HS-5 (cell line): ENCODE measurements at regions not wholly inside any gene's neighbourhood (a gene's known extent, or its start where the extent isn't known, plus 50 kb on each side); places are given as distances from the start of the nearest gene placed in this dataset.
"Not testable (repeated sequence)": the region's sequence is repeated elsewhere in the genome, so short reads cannot be mapped to it uniquely, and the experiment has no call there.

Source experiments
- DNase-seq: peaks from one replicate; pipeline ENCODE4 v3.0.0-alpha.2; 2012; ENCODE audit warnings: low read depth

DNA sequence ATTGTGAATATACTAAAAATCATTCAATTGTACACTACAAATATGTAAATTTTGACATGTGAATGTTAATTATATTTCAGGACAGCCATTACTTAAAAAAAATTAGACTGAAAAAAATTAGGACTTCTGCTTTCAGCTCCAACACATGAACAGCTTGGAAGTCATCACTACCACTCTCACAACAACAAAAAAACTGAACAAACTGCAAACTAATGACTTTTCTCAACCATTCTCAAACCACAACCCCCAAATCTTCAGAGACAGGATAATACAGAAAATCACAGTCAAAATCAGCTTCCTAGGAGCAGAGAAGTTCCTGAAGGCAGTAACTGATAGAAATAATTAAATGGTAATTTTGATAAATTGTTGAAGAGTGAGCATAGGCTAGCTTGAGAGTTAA is 686.4 kb downstream of the TLE1 start:
- DNase-seq: no peak

DNA sequence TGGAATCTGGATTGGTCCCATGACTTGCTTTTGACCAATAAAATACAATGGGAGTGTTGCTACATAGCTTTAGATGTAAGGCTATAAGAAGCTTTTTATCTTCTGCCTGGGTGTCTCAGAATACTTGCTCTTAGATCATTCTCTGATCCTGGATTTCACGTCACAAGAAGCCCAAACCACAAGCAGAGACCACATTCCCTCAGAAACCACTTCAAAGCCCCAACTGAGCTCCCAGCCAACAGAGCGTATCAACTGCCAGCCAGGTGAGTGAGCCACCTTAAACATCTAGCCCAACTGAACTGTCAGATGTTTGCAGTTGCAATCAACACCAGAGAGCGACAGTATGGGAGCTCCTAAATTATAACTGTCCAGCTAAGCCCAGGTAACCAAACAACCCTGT is 687.1 kb downstream of the TLE1 start:
- no peak for DNase-seq

DNA sequence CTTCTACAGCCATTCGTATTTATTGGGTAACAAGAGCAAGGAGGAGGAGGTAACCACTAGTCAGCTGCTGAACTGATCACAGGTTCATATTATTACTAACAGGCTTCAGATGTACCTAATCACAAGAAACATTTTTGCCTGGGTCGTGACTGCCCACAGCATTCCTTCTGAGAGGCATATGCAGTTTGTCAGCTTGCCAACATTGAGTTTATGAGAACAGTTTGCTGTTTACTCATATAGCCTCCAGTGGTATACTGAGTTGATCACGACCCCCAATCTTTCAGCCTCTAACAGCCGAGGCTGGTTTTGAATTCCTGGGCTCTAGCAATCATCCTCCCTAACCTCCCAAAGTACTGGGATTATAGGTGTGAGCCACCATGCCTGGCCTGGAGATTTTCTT is 693.6 kb downstream of the TLE1 start:
- DNase-seq: peak; percentile 24

DNA sequence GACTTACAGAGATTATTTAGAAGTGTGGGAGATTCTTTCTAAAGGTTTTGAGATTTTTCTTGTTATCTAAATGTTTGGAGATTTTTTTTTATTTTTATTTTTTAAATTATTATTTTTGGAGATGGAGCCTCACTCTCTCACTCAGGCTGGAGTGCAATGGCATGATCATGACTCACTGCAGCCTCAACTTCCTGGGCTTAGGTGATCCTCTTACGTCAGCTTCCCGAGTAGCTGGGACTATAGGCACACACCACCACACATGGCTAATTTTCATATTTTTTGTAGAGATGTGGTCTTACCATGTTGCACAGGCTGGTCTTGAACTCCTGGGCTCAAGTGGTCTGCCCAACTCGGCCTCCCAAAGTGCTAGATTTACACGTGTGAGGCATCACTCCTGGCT is 694.5 kb downstream of the TLE1 start:
- DNase-seq: peak; percentile 28

DNA sequence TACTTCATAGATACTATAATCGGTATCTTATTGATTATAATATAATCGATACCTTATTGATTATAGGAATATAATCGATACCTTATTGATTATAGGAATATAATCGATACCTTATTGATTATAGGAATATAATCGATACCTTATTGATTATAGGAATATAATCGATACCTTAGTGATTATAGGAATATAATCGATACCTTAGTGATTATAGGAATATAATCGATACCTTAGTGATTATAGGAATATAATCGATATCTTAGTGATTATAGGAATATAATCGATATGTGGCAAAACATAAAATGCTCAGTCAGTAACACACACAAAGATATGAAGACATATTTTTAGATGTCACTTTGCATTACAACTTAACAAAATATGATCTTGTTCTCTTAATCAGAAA is 703.8 kb downstream of the TLE1 start:
- not testable (repeated sequence) for DNase-seq

DNA sequence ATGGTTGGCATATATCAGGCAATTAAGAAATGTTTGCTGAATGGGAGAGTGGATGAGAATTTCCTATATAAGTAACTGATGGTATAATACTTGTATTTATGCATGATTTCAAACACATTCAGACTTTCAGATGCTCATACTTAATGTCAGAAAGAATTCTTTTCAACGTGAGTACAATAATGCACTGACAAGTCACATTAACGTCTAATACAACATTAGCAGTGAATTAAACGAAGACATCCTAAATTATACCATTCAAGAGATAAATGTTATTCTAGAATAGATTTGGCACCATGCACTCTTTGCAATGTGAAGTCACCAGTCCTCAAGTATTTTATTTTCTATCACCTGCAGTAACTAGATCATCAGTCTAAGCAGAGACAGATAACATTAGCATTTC is 712.9 kb downstream of the TLE1 start:
- no peak for DNase-seq

DNA sequence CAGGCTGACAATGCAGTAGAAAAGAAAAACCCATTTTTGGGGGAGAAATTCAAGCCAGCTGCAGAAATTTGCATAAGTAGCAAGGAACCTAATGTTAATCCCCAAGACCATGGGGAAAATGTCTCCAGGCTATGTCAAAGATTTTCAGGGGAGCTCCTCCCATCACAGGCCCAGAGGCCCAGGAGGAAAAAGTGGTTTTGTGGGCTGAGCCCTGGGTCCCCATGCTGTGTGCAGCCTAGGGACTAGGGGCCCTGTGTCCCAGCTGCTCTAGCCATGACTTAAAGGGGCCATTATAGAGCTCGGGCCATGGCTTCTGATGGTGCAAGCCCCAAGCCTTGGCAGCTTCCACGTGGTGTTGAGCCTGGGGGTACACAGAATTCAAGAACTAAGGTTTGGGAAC is 719.0 kb downstream of the TLE1 start:
- not testable (repeated sequence) for DNase-seq

DNA sequence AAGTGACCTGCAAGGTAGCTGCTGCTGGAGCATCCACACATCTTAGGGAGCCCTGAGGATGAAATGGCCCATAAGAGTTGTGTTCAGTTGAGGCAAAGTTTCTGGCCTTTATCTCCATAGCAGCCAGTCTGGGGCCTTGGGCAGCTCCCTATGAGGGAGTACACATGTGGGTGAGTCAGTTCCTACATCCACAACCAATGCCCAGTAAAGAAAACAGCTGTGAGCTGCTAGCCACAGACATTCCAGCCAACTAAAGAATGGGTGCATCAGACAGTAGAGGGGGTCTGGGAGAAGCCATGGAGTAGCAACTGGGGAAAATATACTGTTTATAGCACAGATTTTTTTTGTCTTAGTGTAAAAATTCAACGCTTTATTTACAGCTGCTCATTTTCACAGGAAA is 720.7 kb downstream of the TLE1 start:
- peak; percentile 49 for DNase-seq

DNA sequence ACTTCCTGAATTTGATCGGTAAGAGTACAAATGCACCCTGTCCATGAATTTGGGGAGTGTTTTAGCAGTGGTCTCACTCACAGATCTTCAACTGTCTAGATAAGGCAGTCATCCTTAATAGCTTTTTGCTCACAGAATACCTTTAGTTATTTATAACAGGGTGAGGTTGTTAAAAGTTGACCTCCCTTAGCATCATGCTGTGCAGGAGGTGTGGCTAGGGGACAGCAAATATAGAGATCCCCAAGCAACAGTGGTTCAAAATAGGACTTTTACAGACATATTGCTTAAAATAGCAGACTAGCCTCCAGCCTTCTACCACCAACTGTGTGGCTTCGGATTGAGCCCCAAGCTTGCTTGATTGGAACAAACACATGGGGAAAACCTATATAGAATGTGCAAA is 724.4 kb downstream of the TLE1 start:
- DNase-seq: no peak

DNA sequence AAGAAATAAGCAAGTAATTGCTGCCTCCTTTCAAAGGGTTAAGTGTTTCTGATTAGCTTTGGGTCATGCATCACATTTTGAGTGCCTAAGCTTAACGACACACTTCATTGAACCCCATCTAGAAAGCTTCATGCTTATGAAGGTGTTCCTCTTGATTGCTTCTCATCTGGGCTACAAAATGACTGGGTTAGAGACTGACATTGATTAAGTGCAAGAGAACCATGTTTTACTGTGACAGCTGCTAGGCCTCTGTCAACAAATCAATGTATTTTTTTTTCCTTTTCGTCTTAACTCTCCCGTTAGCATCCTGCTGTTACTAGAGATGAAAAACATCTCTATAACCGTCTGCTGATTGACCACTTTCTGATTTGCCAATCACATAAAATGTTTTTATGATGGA is 725.0 kb downstream of the TLE1 start:
- DNase-seq: no peak

DNA sequence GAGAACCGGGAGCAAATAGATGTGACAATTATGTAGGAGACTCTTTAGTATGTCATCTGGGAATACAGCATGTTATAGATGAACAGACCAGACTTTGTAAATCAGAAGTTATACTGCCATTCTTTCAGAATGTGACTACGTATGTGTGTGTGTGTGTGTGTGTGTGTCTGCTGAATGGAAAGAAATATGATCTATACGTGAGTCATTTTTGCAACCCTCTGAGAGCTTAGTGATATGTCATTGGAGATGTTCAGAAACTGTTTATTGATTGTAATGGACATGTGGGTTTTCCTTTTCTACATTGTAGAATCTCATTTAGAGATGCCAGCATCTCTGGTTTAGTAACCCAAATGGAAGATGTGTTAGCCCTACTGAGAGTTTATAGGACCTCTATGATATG is 731.5 kb downstream of the TLE1 start:
- no peak for DNase-seq

DNA sequence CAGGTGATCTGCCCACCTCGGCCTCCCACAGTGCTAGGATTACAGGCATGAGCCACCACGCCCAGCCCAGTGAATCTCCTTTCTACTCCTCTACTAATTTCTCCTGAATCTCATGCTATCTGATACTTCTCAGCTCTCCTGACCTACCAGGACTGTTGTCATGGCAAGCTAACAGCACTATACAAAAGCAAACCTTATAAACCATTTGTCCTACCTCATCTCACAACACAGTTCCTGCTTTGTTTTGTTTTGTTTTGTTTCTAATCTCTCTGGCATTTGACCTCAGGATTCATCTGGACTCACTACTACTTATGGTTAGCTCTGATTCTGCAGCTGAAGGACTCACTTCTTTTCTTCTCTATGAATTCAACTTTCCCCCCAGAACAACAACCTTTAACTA is 734.8 kb downstream of the TLE1 start:
- DNase-seq: no peak

DNA sequence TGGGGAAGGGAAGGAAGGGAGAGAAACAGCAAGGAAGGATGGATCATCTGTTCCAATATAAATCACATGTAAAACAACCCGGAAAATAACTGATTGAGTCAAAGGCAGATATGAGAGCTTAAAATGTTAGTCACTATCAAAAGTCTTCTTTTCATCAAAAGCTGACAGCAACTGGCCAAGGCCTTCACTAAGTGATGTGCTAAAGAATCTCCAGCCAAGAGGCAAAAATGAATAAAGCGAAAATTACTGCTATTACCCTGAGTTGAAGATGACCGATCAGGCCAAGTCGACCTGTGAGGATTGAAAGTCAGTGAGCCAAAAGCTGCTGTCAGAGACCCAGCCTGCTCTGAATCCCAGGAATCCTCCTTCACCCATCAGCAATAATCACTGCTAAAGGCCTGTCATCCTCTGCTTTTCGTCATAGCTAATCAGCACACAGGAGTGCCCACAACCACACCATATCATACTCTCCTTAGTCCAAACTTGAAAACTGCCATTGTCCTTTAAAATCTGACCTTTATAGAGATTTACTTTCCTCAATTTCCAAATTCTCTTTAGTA is 736.9 kb downstream of the TLE1 start:
- no peak for DNase-seq

DNA sequence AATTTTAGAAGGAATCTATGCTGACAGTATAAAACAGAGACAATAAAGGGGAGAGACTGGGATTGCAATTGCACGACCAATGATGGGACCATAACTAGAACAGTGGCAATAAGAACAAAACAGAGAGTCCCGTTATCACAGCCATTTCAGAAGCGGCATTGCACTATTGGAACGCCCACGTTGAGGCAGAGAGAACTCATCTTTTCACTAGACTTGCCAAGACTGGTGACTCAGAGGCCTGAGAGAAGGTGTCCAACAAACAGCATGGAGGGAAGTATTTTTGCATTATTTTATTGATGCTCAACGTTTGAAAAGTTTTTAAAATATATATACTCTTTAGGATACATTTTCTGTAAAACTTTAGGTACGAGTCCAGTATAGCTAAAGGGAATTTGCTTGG is 737.7 kb downstream of the TLE1 start:
- peak; percentile 24 for DNase-seq

DNA sequence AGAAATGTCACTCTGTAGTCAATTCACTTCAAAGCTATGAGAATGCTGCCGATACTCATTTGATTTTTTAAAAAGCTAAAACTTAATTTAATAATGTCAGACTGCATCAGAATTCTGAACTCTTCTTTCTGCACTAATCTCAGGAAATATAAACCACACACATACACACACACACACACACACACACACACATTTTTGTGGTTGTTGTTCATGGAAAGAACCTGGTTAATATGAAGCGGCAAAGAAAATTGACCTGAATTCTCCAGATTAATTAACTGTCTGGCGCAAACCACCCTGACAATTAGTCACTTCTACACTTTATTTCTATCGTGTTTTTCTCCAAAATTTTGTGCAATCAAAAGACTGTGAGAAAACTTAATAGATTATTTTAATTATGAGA is 740.5 kb downstream of the TLE1 start:
- no peak for DNase-seq

DNA sequence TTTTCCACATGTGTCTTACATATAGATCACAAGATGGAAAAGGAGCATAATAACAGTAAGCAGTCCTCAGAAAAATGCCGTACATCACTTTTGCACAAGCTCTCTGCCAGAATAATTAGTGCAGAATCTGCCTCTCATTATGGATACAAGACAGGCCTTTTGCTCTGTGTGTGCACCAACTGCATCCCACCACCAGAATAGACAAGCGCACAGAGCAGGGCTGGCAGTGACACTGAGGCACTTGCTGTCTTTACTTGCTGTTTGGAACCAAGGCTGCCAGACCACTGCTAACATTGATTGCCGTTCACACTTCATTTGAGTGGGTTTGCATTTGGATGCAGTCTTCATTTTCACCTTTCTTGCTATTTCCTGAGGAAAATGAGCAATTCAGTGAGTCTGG is 741.3 kb downstream of the TLE1 start:
- DNase-seq: no peak

DNA sequence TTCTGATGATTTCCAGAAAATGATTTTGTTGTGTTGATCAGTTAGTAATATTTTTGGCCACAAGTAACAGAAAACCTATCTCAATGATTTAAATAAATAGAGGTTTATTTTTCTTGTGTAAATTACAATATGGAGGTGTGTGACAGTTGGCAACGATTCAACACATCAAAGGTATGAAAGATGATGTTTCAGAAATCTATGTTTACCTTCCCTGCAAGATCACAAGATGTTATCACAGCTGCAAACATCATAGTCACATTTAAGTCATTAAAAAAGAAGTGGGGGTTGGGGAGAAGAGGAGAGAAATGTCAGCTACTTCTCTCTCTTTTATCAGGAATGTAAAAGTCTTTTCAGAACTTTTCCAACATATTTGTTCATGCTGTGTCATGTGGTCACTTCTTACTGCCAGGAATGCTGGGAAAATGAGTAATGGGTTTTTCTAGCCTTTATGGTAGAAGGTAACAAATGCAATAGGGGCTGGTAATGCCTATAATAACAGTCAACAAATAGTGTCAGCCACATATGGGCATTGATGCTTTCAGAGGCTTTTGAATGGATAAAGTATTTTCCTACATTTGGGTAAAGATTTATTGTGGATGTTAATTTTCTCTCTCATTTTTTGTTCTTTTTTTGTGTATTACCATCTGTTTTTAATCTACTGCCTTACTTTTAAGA is 742.7 kb downstream of the TLE1 start:
- DNase-seq: no peak

DNA sequence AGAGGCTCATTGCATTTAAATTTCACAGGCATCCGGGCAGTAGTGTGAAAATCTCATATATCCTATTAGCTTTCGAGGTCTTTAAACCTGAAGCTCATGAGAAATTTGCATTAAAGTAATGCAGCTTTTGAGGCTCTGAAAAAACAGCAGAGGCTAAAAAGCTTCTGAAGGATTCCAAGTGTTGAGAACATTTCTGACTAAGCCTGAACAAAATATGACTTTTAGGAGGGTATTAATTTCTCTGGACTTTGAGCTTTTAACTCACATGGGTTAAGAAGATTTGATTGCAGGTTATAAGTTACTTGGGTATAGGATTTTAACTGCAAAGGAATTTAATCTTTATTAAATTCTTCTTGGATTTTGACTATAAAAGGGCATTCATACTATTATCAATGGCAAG is 743.9 kb downstream of the TLE1 start:
- no peak for DNase-seq

DNA sequence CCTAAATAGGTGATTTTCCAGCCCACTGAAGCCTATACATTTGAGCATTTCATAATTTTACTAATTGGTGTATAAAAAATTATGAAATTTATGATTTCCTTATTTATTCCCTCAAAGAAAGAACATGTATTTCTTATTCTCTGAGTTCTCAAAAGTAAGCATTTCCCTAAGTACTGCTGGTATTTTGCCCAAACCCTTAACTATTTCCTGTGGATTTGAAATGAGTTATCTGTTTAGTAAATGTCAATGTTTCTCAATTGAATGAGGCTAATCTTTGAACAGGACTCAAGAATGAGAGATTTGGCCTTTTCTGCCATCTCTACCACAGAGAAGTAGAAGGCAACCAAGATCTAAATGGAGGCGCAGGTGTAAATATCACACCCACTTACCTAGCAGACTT is 751.7 kb downstream of the TLE1 start:
- no peak for DNase-seq

DNA sequence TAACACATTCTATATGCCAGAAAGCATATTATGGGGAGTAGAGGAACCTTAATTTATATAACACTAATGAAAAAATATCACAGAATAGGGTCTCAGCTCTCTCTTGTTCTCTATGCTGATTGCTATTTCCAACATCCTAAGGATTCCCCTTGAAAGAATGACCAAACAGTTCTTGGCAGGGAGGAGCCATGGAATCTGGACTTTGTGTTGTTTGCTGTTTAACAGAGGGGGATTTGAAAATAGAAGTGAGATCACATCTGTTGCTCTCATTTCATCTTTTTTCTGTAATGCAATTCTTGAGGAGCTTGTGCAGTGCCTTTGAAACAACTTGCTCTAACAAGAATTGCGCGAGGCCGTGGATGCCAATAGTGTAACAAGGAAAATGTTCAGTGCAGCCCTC is 755.3 kb downstream of the TLE1 start:
- no peak for DNase-seq

DNA sequence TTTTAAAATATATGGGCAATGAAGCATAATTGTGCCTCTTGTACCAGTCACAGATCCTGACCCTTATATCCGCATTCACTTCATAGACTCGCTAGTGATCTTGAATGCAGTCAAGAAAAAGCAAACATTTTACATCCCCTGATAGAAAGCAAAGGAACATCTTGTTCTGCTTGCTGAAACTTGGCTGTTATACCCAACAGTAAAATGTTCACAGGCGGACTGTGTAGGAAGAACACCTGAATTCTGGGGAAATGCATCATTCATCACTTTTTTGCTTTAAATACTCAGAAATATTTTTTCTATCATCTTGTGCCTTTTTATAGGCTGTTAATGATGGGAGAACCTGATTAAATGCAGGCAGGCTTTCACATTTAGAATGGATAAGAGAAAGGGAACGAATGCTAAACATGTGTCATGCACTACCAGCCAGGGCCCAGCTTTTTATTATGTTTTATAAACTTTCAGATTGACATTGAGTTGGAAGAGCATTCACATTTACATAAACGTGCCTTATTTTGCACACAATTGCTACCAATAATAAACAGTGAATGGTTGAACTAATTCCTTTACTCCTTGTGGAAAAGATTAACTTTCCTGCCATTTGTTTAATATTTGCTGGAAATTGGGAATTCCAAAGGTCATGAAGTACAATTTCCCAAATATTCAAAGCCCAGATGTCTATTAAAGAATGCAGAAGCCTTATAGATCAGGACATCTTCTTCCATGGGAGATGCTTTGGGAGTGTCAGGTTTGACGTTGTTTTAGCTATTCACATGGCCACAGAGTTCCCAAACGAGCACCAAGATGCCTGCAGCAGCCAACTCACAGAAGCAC is 756.2 kb downstream of the TLE1 start:
- DNase-seq: no peak

DNA sequence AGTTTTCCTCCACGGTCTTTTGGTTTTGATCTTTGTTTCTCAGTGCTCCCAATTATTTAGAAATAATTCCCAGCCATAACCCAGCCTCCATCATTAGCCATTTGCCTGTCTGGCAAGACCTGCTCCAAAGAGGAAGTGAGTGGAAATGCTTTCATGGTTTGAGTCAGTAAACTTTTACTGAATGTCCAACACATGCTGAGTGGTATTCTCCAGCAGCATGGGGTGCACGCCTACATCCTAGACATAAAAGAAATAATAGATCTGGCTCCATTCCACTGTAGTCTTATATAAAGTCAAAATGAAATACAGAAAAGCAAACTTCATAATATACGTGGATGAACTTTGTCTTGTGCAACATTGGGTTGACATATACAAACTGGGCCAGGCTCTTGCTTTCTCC is 757.2 kb downstream of the TLE1 start:
- DNase-seq: no peak

DNA sequence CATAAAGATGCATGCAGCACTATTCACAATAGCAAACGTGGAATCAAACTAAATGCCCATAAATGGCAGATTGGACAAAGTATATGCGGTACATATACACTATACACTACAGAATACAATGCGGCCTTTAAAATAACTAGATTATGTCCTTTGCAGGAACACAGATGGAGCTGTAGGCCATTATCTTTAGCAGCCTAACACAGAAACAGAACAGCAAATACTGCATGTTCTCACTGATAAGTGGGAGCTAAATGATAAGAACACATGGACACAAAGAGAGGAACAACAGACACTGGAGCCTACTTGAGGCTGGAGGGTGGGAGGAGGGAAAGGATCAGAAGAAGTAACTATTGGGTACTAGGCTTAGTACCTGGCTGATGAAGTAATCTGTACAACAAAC is 758.2 kb downstream of the TLE1 start:
- no peak for DNase-seq

DNA sequence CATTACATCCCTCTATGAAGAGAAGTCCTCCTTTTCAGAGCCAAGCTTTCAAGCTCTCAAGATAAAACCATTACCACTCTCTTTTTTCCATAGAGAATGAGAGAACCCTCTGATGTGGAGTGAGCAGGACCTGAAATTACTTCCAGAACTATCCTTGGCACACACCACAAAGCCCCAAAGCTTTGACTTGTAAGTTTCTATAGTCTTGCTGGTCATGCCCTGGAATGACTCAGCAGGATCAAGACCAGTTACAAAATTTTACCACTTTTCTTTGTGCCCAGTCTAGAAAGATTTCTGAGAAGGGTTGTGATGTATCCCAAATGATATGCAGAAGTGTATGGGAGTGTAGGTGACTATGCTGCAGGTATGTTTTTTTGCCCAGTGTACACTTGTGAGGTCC is 760.6 kb downstream of the TLE1 start:
- DNase-seq: no peak
